ENCODE measurements at regions not wholly inside any gene's neighbourhood (a gene's known extent, or its start where the extent isn't known, plus 50 kb on each side); places are given as distances from the start of the nearest gene placed in this dataset.

- TF ChIP-seq CTCF (conservative IDR thresholded peaks at IDR 0.05; ENCODE audit: low read depth, low read length) (no peak), EZH2 (IDR thresholded peaks at IDR 0.05; ENCODE audit: borderline replicate concordance, low read depth, low read length, poor library complexity, severe bottlenecking) (no peak)
Measured at GRCh38 chr14:44029933-44030332, 477.1 kb downstream of the FSCB start.
